NCI-H82 (cell line): ENCODE measurements at regions not wholly inside any gene's neighbourhood (a gene's known extent, or its start where the extent isn't known, plus 50 kb on each side); places are given as distances from the start of the nearest gene placed in this dataset.

Experiments
- DNase-seq: peaks from one replicate; lab custom pipeline; 2025; lab: John Stamatoyannopoulos, UW

DNA sequence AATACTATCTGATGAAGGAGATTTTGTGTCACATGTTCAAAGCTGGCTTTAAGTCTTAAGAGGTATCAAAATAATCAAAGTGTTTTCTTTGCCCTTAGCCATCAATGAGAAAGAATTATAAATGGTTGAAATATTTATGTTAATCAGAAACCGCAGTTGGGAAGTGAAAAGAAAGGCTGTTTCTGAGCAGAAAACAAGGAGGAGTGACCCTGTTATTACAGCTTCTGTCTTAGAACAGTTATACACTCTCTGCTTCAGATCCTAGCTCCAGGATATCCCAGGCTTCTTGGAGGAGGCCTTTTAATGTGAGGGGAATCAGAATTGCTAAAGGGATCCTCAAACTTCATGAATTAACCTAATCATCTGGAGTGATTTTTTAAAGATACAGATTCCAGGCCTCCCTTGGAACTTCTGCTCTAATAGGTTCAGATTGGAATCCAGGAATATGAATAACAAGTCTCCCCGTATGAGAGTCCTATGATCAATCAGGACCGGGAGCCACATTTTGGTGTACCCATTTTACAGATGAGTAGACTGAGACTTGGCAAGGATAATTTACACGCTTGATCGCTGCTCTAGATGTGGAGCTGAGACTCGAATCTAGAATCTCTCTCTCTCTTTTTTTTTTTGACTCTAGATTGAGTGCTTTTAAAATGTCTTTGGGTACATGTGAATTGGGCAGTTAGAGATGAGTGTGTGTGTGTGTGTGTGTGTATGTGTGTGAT lies 50.8 kb upstream of the JAG1 start:
- DNase-seq: no peak

DNA sequence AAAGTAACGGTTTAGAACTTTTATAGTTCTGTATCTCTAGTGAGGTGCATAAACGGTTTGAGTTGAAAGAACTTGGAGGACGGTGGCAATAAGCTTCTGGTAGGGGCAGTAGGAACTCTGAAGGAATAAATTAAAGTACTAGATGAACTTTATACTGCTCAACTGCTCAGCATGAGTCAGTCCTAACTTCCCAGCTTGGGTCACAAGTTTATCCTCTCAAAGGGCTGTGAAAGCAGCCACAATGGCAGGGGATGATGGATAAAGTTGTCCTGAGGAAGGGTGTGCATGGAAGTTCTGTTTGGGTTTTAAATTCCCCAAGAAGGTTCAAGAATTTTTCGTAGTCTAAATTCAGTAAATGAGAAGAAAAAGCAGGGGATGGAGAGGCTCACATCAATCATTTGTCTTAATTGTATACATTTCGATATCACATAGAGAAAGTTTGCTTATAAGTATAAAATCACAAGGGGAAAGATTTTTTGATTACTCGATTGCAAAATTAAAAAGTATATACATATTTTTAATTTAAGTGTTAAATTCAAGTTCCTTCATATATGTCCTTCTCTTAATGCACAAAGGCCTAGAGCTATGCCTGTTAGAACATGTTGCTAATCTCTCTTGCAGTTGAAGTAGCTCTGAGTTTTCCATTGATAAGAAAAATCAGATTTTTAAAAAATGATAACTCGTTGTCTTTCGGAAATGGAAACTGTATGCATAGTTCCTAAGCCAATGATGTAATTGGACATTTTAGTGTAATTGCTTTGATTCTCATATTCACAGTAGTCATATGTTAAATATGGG lies 55.3 kb upstream of the JAG1 start:
- no peak for DNase-seq

GRCh38 chr20:10729785-10730184 lies 56.0 kb upstream of the JAG1 start:
- DNase-seq: no peak

DNA sequence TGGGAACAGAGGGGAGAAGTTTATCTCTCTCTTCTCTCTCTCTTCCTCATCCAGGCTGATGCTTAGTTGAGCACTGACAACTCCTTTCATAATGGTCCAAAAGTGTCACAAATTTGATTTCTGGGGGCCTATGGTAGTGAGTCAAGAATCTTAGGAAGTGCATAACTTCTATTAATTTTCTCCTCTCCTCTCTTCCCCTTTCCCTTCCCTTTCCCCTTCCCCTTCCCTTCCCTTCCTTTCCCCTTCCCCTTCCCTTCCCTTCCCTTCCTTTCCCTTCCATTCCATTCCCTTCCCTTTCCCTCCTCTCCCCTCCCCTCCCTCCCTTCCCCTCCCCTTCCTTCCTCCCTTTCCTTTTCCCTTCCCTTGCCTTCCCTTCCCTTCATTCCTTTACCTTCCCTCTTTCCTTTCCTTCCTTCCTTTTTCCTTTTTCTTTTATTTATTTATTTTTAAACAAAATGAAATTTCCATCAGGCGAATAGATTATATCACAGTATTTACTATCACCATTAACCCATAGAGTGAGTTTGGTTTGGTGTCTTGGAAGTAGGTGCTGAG lies 56.9 kb upstream of the JAG1 start:
- no peak for DNase-seq

- no peak for DNase-seq
Observed at GRCh38 chr20:10731190-10731965, 57.6 kb upstream of the JAG1 start.

- DNase-seq: no peak
Observed at GRCh38 chr20:10733122-10733521, 59.3 kb upstream of the JAG1 start.

DNA sequence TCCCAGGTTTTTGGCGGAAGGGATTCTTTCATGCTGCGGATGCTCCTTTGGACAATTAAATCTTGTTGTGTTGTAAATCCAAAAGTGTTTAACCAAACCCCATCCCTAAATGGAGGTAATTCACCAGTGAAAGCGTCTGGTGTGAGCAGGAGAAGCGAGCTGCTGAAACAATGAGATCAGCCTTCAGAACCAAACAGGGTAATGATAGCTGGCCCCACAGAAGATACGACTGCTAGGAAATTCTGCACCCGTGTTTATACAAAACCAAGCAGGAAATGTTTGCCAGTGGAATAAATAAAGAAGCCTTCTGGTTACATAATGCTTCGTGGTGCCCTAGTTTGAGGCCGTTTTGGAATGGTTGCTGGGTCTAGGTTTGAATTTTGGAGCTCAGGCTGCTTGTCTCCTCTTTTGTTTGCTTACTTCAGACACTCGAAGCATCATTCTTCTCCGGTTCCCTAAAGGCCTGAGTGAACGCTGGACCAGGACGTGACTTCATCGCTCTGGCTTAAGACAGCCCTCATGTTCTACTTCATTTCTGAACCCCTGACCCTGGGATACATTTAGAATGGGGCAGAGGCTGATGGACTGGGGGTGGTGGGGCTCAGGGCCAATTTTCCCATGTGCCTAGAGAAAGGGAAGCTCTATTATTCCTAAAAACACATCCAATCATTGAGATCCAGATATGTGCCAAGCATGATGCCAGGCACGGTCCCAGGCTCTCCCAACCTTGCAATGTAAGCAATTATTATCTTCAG lies 61.6 kb upstream of the JAG1 start:
- DNase-seq: no peak

- DNase-seq: no peak
Observed at GRCh38 chr20:10739134-10739533, 65.3 kb upstream of the JAG1 start.

- no peak for DNase-seq
Observed at GRCh38 chr20:10739566-10739965, 65.8 kb upstream of the JAG1 start.

- no peak for DNase-seq
Observed at GRCh38 chr20:10741060-10741459, 67.3 kb upstream of the JAG1 start.

GRCh38 chr20:10745790-10746189 lies 72.0 kb upstream of the JAG1 start:
- no peak for DNase-seq

DNA sequence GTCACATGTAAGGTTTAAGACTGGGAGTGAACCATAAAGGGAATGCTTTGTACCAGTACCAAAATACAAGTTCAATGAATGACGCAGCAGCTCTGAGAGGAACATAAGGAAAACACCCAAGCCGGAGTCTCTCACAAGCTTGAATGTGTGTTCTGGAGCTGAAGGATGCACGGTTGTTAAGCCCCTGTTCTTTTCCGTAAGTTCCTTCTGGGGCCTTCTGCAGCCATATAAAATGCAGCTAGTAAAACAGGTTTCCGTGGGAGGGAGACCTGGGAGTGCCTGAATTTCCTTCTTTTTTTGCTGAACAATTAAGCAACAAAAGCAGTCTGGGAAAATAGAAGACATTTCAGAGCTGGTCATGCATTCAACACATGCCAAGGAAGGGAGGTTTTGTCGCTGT lies 73.2 kb upstream of the JAG1 start:
- peak; percentile 7 for DNase-seq

DNA sequence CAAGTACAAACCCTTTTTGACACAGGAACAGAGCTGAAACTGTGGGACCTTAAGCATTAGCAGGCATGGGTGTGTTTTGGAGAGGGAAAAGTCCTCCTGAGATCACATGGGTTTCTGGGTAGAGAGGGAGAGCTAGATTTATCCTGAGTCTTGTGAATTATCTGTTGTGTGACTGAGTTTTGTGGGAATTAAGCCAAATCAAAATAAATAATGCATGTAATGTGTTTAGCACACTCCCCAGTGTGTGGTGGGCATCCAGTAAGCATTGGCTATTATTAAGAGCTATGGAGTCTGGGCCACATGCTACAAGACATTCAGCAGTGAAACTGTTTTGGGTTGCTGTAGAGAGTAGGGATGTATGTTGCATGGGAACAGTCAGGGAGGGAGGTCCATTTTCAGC lies 75.3 kb upstream of the JAG1 start:
- DNase-seq: no peak

DNA sequence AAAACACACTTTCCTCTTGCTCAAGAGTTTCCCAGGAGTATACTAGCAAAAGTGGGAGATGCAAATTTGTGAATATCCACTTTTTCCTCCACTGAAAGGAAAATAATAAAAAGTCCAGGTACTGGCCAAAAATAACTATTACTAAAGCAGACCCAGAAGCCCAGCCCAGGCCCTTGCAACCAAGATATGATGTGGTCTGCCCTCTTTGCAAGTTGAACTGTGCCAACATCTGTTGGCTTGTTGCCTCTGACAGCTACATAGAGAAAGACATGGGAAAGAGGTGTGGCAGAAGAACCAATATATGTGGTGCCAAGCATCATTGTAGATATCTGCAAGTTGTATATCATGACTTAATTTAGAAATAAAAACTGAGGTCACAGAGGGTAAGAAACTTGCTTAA lies 78.4 kb upstream of the JAG1 start:
- DNase-seq: no peak

DNA sequence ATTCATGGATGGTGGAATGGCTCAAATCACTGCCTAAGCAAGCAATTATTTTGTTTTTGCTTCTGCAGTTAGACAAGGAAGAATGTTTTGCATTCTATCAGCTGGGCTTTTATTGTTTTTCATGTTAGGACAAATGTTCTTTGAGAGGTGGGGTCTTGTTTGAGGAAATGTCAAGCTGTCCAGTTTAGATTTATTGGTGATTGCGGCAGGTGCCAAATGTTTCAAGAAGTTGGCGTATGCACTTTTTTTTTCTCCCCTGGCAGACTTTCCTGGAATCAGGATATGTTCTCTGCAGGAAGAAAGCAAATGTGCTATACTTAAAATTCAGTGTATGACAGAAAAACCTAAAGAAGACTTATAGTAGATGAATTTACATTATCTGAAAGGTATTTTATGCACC lies 81.0 kb upstream of the JAG1 start:
- DNase-seq: no peak

DNA sequence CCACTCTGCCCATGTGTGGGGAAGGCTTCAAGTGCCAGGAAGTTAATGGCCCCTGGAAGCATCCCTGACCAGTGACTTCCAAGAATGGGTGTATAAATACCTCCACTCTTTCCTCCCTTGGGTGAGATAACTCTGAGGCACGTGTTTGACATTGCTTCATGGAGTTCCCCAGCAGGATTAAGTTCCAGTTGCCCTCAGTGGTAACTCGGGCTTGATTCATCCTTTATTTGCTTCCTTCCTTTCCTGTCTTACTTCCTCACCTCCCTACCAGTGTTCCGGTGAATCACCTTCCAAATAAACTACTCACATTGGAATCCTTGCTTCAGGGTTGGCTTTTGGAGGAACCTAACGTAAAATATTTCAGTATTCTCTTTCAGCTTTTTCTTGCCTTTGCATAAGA lies 84.6 kb upstream of the JAG1 start:
- DNase-seq: no peak

DNA sequence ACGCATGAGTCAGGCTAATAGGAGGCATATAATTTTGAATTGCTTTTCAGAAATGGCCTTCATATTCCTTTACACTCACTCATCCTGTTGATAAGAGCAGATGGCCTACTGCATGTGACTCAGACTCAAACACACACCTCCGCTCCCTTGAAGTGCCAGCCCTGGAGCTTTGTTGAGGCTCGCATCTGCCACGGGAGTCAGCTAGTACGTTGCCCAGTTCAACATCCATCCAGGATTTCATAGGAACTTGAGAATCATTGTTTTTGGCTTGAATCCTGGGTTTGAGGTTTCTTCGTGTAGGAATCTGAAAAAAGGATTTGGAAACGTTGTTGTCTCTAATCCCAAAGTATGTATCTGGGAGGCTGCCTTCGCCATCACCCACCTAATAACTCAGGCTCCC lies 87.4 kb upstream of the JAG1 start:
- no peak for DNase-seq

GRCh38 chr20:10761786-10762185 lies 88.0 kb upstream of the JAG1 start:
- no peak for DNase-seq

- DNase-seq: no peak
Observed at GRCh38 chr20:10762216-10762615, 88.4 kb upstream of the JAG1 start.

GRCh38 chr20:10763112-10763511 lies 89.3 kb upstream of the JAG1 start:
- DNase-seq: no peak

DNA sequence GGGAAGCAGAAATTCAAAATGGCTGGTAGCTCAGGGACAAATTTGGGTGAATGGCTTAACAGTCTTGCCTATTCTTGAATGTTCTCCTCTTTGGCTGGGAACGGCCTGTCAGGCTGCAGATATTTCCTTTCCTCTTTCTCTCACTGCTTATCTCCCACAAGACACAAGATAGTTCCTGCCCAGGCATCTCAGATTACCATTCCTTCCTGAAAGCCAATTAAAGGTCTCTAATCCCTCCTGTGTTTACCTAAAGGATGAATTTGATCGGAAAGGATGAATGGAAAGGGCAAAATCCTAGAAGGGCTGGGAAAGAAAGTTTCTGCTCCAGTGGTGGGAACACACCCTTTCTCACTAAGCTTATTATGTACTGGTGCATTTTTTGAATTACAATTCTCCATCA lies 95.9 kb upstream of the JAG1 start:
- DNase-seq: peak; percentile 95

- DNase-seq: no peak
Observed at GRCh38 chr20:10770753-10771152, 97.0 kb upstream of the JAG1 start.
